Trophoblast cell (in vitro differentiated cells and primary cell): ENCODE measurements at regions not wholly inside any gene's neighbourhood (a gene's known extent, or its start where the extent isn't known, plus 50 kb on each side); places are given as distances from the start of the nearest gene placed in this dataset.

Experiments used
- DNase-seq, 2 donors: peaks; one replicate each; pipeline ENCODE4 v3.0.0-alpha.2; 2016
- H2AFZ ChIP-seq: 2 replicates; pipeline ENCODE4 v1.6.1; 2013; ENCODE audit warnings: low read length, moderate library complexity, mild to moderate bottlenecking; ENCODE audit not compliant: insufficient read depth, poor library complexity
- H2AK5ac ChIP-seq: 2 replicates; pipeline ENCODE4 v1.6.1; 2013; ENCODE audit warnings: mild to moderate bottlenecking, low read length
- H2BK120ac ChIP-seq: 2 replicates; pipeline ENCODE4 v1.6.1; 2013; ENCODE audit warnings: low read length, mild to moderate bottlenecking, moderate library complexity; ENCODE audit not compliant: insufficient read depth, poor library complexity
- H2BK12ac ChIP-seq: 2 replicates; pipeline ENCODE4 v1.6.1; 2013; ENCODE audit warnings: mild to moderate bottlenecking, low read length, moderate library complexity
- H2BK5ac ChIP-seq: 2 replicates; pipeline ENCODE4 v1.6.1; 2013; ENCODE audit warnings: low read length, low read depth, moderate library complexity, mild to moderate bottlenecking; ENCODE audit not compliant: poor library complexity
- H3K14ac ChIP-seq: 2 replicates; pipeline ENCODE4 v1.6.1; 2013; ENCODE audit warnings: mild to moderate bottlenecking, low read length
- H3K18ac ChIP-seq: 2 replicates; pipeline ENCODE4 v1.6.1; 2013; ENCODE audit warnings: mild to moderate bottlenecking, low read length
- H3K23ac ChIP-seq: 2 replicates; pipeline ENCODE4 v1.6.1; 2013; ENCODE audit warnings: low read length
- H3K27ac ChIP-seq: 2 replicates; pipeline ENCODE4 v1.5.1; 2013; ENCODE audit warnings: low read depth, mild to moderate bottlenecking, inconsistent platforms, low read length, moderate library complexity
- H3K27me3 ChIP-seq: 2 replicates; pipeline ENCODE4 v1.6.1; 2013; ENCODE audit warnings: inconsistent platforms, mild to moderate bottlenecking, low read length, moderate library complexity; ENCODE audit not compliant: insufficient read depth
- H3K36me3 ChIP-seq, 2 experiments: 1 replicate in 1 of 2; 2 replicates in 1 of 2; pipeline ENCODE4 v1.6.1; 2013; ENCODE audit warnings: low read length in 2 of 2, mild to moderate bottlenecking in 2 of 2, moderate library complexity in 1 of 2; ENCODE audit not compliant: insufficient read depth in 2 of 2, control insufficient read depth in 1 of 2
- H3K4ac ChIP-seq: 2 replicates; pipeline ENCODE4 v1.6.1; 2013; ENCODE audit warnings: low read depth, mild to moderate bottlenecking, low read length, moderate library complexity
- H3K4me1 ChIP-seq, 2 experiments: 1 replicate in 1 of 2; 2 replicates in 1 of 2; pipeline ENCODE4 v1.6.1; 2013; ENCODE audit warnings: low read length in 2 of 2, mild to moderate bottlenecking in 2 of 2, moderate library complexity in 1 of 2; ENCODE audit not compliant: insufficient read depth in 2 of 2, control insufficient read depth in 1 of 2
- H3K4me2 ChIP-seq: 2 replicates; pipeline ENCODE4 v1.6.1; 2013; ENCODE audit warnings: inconsistent platforms, mild to moderate bottlenecking, low read length, moderate library complexity
- H3K4me3 ChIP-seq: 2 replicates; pipeline ENCODE4 v1.5.1; 2013; ENCODE audit warnings: mild to moderate bottlenecking, low read depth, low read length, inconsistent platforms
- H3K79me1 ChIP-seq: one replicate; pipeline ENCODE4 v1.6.1; 2013; ENCODE audit warnings: low read length
- H3K79me2 ChIP-seq: 2 replicates; pipeline ENCODE4 v1.6.1; 2013; ENCODE audit warnings: low read length, mild to moderate bottlenecking; ENCODE audit not compliant: control insufficient read depth, insufficient read depth, poor library complexity
- H3K9ac ChIP-seq: 2 replicates; pipeline ENCODE4 v1.6.1; 2013; ENCODE audit warnings: mild to moderate bottlenecking, low read length
- H3K9me3 ChIP-seq: 2 replicates; pipeline ENCODE4 v1.6.1; 2013; ENCODE audit warnings: low read depth, mild to moderate bottlenecking, control low read depth, inconsistent platforms, low read length; ENCODE audit not compliant: insufficient read depth
- H4K12ac ChIP-seq: 2 replicates; pipeline ENCODE4 v1.6.1; 2013; ENCODE audit warnings: low read depth, mild to moderate bottlenecking, low read length, moderate library complexity
- H4K8ac ChIP-seq: 2 replicates; pipeline ENCODE4 v1.6.1; 2013; ENCODE audit warnings: low read depth, mild to moderate bottlenecking, low read length, moderate library complexity
- H4K91ac ChIP-seq: one replicate; pipeline ENCODE4 v1.6.1; 2013; ENCODE audit warnings: low read depth, mild to moderate bottlenecking, low read length, moderate library complexity
- WGBS: extraction: QIAGEN DNeasy Blood & Tissue Kit; methylation state at CpG from one replicate; pipeline ENCODE4 v1.1.7; 2013; ENCODE audit warnings: missing lambda C conversion rate; ENCODE audit not compliant: insufficient read length, insufficient coverage; ENCODE audit errors: extremely low coverage; 5-methylcytosine and 5-hydroxymethylcytosine counted together

GRCh38 chr21:14616380-14617039, 70.4 kb upstream of the SAMSN1 start:
- H3K4me2 ChIP-seq, result no peak overlapping the region

GRCh38 chr21:14615359-14615974, 69.4 kb upstream of the SAMSN1 start:
- no peak overlapping the region for H2BK120ac ChIP-seq
- no peak overlapping the region for H3K18ac ChIP-seq
- no peak overlapping the region for H3K4me3 ChIP-seq
- no peak for DNase-seq
- H3K4me1 ChIP-seq, result no peaks in the 10 kb centered on the region
- H4K8ac ChIP-seq, result no peak overlapping the region
- WGBS, result no CpG with 5 or more reads among the region's 4 CpGs
- H2BK12ac ChIP-seq, result no peak overlapping the region
- H3K79me2 ChIP-seq, result no peaks in the 10 kb centered on the region
- no peak overlapping the region for H3K4me2 ChIP-seq
- H2AK5ac ChIP-seq, result no peak overlapping the region
- H4K91ac ChIP-seq, result no peak overlapping the region
- no peak overlapping the region for H3K9ac ChIP-seq
- H2AFZ ChIP-seq, result no peak overlapping the region
- H3K4ac ChIP-seq, result no peak overlapping the region
- H3K23ac ChIP-seq, result no peak overlapping the region
- H2BK5ac ChIP-seq, result no peak overlapping the region
- H3K9me3 ChIP-seq, result no peaks in the 10 kb centered on the region
- no peaks in the 10 kb centered on the region for H3K79me1 ChIP-seq
- no peaks in the 10 kb centered on the region for H3K27me3 ChIP-seq
- no peak overlapping the region for H3K27ac ChIP-seq
- H3K14ac ChIP-seq, result no peak overlapping the region
- H4K12ac ChIP-seq, result no peak overlapping the region
- H3K36me3 ChIP-seq, result no peaks in the 10 kb centered on the region

More at GRCh38 chr21:14616380-14617039, 70.4 kb upstream of the SAMSN1 start:
- H3K27me3 ChIP-seq, result no peaks in the 10 kb centered on the region
- H3K79me1 ChIP-seq, result no peaks in the 10 kb centered on the region
- H3K4me3 ChIP-seq, result no peak overlapping the region
- H3K23ac ChIP-seq, result no peak overlapping the region
- no peaks in the 10 kb centered on the region for H3K36me3 ChIP-seq
- no peak overlapping the region for H3K18ac ChIP-seq
- no peak overlapping the region for H2BK12ac ChIP-seq
- no peak overlapping the region for H4K12ac ChIP-seq
- H2AFZ ChIP-seq, result no peak overlapping the region
- no peak overlapping the region for H4K91ac ChIP-seq
- H3K4me1 ChIP-seq, result no peaks in the 10 kb centered on the region
- no CpG with 5 or more reads among the region's 4 CpGs for WGBS
- no peaks in the 10 kb centered on the region for H3K79me2 ChIP-seq
- H3K9me3 ChIP-seq, result no peaks in the 10 kb centered on the region
- H2AK5ac ChIP-seq, result no peak overlapping the region
- H3K14ac ChIP-seq, result no peak overlapping the region
- H3K9ac ChIP-seq, result no peak overlapping the region
- DNase-seq, result peak; percentile 18 to 85
- no peak overlapping the region for H2BK120ac ChIP-seq
- H4K8ac ChIP-seq, result no peak overlapping the region
- H3K4ac ChIP-seq, result no peak overlapping the region
- H2BK5ac ChIP-seq, result no peak overlapping the region
- no peak overlapping the region for H3K27ac ChIP-seq

- Histone ChIP-seq H4K91ac (no peak overlapping the region), H4K8ac (no peak overlapping the region), H3K23ac (no peak overlapping the region), H2BK12ac (no peak overlapping the region), H2AK5ac (no peak overlapping the region), H3K18ac (no peak overlapping the region), H3K4ac (no peak overlapping the region), H3K14ac (no peak overlapping the region), H3K79me1 (no peaks in the 10 kb centered on the region), H4K12ac (no peak overlapping the region), H3K79me2 (no peaks in the 10 kb centered on the region), H2AFZ (no peak overlapping the region), H3K4me2 (no peak overlapping the region), H3K4me1 (no peaks in the 10 kb centered on the region), H2BK120ac (no peak overlapping the region), H3K9me3 (no peaks in the 10 kb centered on the region), H3K36me3 (no peaks in the 10 kb centered on the region), H2BK5ac (no peak overlapping the region), H3K9ac (no peak overlapping the region), H3K4me3 (no peak overlapping the region), H3K27me3 (no peaks in the 10 kb centered on the region), H3K27ac (no peak overlapping the region)
- DNase-seq, result no peak
- no CpG with 5 or more reads among the region's 3 CpGs for WGBS
These were observed 68.2 kb upstream of the SAMSN1 start for GRCh38 chr21:14614287-14614686.

- Histone ChIP-seq H3K4me1 (no peaks in the 10 kb centered on the region), H2AFZ (no peak overlapping the region), H3K27me3 (no peaks in the 10 kb centered on the region), H3K18ac (no peak overlapping the region), H3K23ac (no peak overlapping the region), H3K4me3 (no peak overlapping the region), H4K8ac (no peak overlapping the region), H3K9ac (no peak overlapping the region), H2BK120ac (no peak overlapping the region), H3K4me2 (no peak overlapping the region), H3K79me1 (no peaks in the 10 kb centered on the region), H2AK5ac (no peak overlapping the region), H3K9me3 (no peaks in the 10 kb centered on the region), H2BK5ac (no peak overlapping the region), H3K4ac (no peak overlapping the region), H3K27ac (no peak overlapping the region), H3K79me2 (no peaks in the 10 kb centered on the region), H4K91ac (no peak overlapping the region), H3K36me3 (no peaks in the 10 kb centered on the region), H2BK12ac (no peak overlapping the region), H3K14ac (no peak overlapping the region), H4K12ac (no peak overlapping the region)
- no peak for DNase-seq
- WGBS, result no CpG with 5 or more reads among the region's 1 CpG
These were observed 67.5 kb upstream of the SAMSN1 start for GRCh38 chr21:14613486-14614224.
